ENCODE measurements at regions not wholly inside any gene's neighbourhood (a gene's known extent, or its start where the extent isn't known, plus 50 kb on each side); places are given as distances from the start of the nearest gene placed in this dataset.

- TF ChIP-seq EZH2 (IDR thresholded peaks at IDR 0.05): no peak
- no peak for TF ChIP-seq POLR2AphosphoS5 (IDR thresholded peaks at IDR 0.05; ENCODE audit: borderline replicate concordance, low read depth, low read length)
- TF ChIP-seq FOXP2 (optimal IDR thresholded peaks at IDR 0.05; ENCODE audit: control extremely low read depth, extremely low read length, insufficient read depth): no peak
Measured at GRCh38 chr7:131903315-131903714, 346.9 kb upstream of the PODXL start.
